Thyroid gland (tissue), 1 donor: ENCODE measurements at regions not wholly inside any gene's neighbourhood (a gene's known extent, or its start where the extent isn't known, plus 50 kb on each side); places are given as distances from the start of the nearest gene placed in this dataset. TPM values are rescaled to one million over a fixed set of nuclear protein-coding genes. Genes with fewer than 3 reads are reported as not detected.

ENCODE experiments used
- small RNA-seq: library from RNA; depleted of rRNA; stranded (forward); fragments of <200 nt; gene quantifications from one replicate; pipeline ENCODE3, GENCODE V24; 2016

Small RNAs in the stretch of these regions (small RNA-seq; reads per million reads assigned to genes)
- gene RNU6-242P, result not detected
